Keratinocyte (primary cell): ENCODE measurements at regions not wholly inside any gene's neighbourhood (a gene's known extent, or its start where the extent isn't known, plus 50 kb on each side); places are given as distances from the start of the nearest gene placed in this dataset.

Source experiments
- DNase-seq: peaks from one replicate; pipeline ENCODE4 v3.0.0-alpha.2; 2011; ENCODE audit warnings: low read depth, missing footprints, low spot score
- FAIRE-seq: peaks from 2 replicates; lab custom pipeline; 2011; peaks lifted over from hg19 to GRCh38; lab: Jason Lieb, UNC
- H2AFZ ChIP-seq: 2 replicates; pipeline ENCODE4 v1.6.0; 2012; ENCODE audit warnings: low read length, control low read depth, inconsistent platforms; ENCODE audit not compliant: control insufficient read depth
- H3K27ac ChIP-seq: 2 replicates; pipeline ENCODE4 v1.5.1; 2011; ENCODE audit warnings: low read length; ENCODE audit not compliant: control insufficient read depth, insufficient read depth
- H3K27me3 ChIP-seq: 3 replicates; pipeline ENCODE4 v1.6.0; 2011; ENCODE audit warnings: low read length; ENCODE audit not compliant: control insufficient read depth, insufficient read depth; ENCODE audit errors: extremely low read depth
- H3K36me3 ChIP-seq, 2 experiments: 2 replicates in 1 of 2; 3 replicates in 1 of 2; pipeline ENCODE4 v1.5.1; 2011; ENCODE audit warnings: low read length in 2 of 2, mild to moderate bottlenecking in 1 of 2; ENCODE audit not compliant: control insufficient read depth in 2 of 2, insufficient read depth in 2 of 2; ENCODE audit errors: extremely low read depth in 1 of 2
- H3K4me1 ChIP-seq: 3 replicates; pipeline ENCODE4 v1.5.1; 2011; ENCODE audit warnings: low read length; ENCODE audit not compliant: control insufficient read depth, insufficient read depth; ENCODE audit errors: extremely low read depth
- H3K4me2 ChIP-seq: 3 replicates; pipeline ENCODE4 v1.6.0; 2011; ENCODE audit warnings: low read depth, low read length; ENCODE audit not compliant: control insufficient read depth, insufficient read depth; ENCODE audit errors: extremely low read depth
- H3K4me3 ChIP-seq, 3 experiments: fragments of 200-600 bp in 1 of 3; sonication (generic) in 1 of 3; 2 replicates in 2 of 3; 3 replicates in 1 of 3; pipeline ENCODE4 v1.5.1; 2011 to 2016; ENCODE audit warnings: low read length in 3 of 3, mild to moderate bottlenecking in 3 of 3, control low read depth in 2 of 3, inconsistent platforms in 1 of 3, low read depth in 1 of 3, mixed read lengths in 1 of 3, mixed run types in 1 of 3, moderate library complexity in 1 of 3; ENCODE audit not compliant: control insufficient read depth in 2 of 3, insufficient read depth in 2 of 3; ENCODE audit errors: extremely low read depth in 1 of 3
- H3K79me2 ChIP-seq: 2 replicates; pipeline ENCODE4 v1.6.0; 2012; ENCODE audit warnings: low read length; ENCODE audit not compliant: control insufficient read depth, insufficient read depth
- H3K9ac ChIP-seq: 3 replicates; pipeline ENCODE4 v1.6.0; 2011; ENCODE audit warnings: low read length; ENCODE audit not compliant: control insufficient read depth, insufficient read depth; ENCODE audit errors: extremely low read depth
- H3K9me1 ChIP-seq: 3 replicates; pipeline ENCODE4 v1.6.0; 2011; ENCODE audit warnings: low read length; ENCODE audit not compliant: control insufficient read depth, insufficient read depth; ENCODE audit errors: extremely low read depth
- H3K9me3 ChIP-seq: 2 replicates; pipeline ENCODE4 v1.5.1; 2012; ENCODE audit warnings: low read depth, low read length; ENCODE audit not compliant: control insufficient read depth
- H4K20me1 ChIP-seq: 3 replicates; pipeline ENCODE4 v1.6.0; 2011; ENCODE audit warnings: low read length; ENCODE audit not compliant: control insufficient read depth, insufficient read depth; ENCODE audit errors: extremely low read depth
- EZH2 ChIP-seq: IDR thresholded peaks from one replicate; pipeline ENCODE4 v1.6.1; 2012; ENCODE audit warnings: inconsistent platforms, mild to moderate bottlenecking, low read length, moderate library complexity
- dilution Hi-C: fragments of 300-500 bp; cut with MboI; formaldehyde crosslinking; loops from one replicate; pipeline ENCODE4 v1.7.0; 2020; ENCODE audit warnings: low sequenced_read_pairs; ENCODE audit not compliant: extremely low pct_ligation_motif_present
- TF ChIP-seq, protein P1 (sequence below), 3 experiments: IDR thresholded peaks in 1 of 3; conservative IDR thresholded peaks in 1 of 3; optimal IDR thresholded peaks in 1 of 3; 2 replicates in 2 of 3; 3 replicates in 1 of 3; pipeline versions ENCODE3 to v1.5.1; 2011; ENCODE audit warnings: low read length in 3 of 3, mild to moderate bottlenecking in 3 of 3, moderate library complexity in 2 of 3, control low read depth in 1 of 3, inconsistent platforms in 1 of 3; ENCODE audit not compliant: insufficient read depth in 2 of 3; ENCODE audit errors: extremely low read depth in 1 of 3

DNA sequence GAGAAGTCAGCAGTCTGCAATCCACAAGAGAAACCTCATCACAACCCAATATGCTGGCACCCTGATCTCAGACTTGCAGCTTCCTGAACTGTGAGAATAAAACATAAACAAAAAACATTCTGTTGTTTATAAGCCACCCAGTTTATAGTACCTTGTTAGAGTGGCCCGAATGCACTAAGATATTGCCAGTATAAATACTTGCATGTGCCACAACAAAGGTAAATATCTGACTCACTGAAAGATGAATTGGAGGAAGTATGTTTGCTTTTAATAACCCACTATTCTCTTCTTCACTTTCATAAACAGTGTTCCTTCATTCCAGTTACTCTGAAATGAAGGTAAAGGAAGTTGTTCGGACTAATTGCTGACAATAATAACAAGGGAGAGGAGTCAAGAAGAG lies 1163.4 kb upstream of the CDH6 start:
- peaks cover 2% of the 10 kb centered on the region for H3K9me3 ChIP-seq
- no peak overlapping the region for H3K27ac ChIP-seq
- no peak overlapping the region for H3K4me2 ChIP-seq
- DNase-seq (no peak), FAIRE-seq (no peak)
- H4K20me1 ChIP-seq, result no peaks in the 10 kb centered on the region
- H3K36me3 ChIP-seq, result no peaks in the 10 kb centered on the region
- no peak overlapping the region for H3K4me3 ChIP-seq
- no peaks in the 10 kb centered on the region for H3K27me3 ChIP-seq
- no peak for TF ChIP-seq EZH2
- TF ChIP-seq, protein P1, sequence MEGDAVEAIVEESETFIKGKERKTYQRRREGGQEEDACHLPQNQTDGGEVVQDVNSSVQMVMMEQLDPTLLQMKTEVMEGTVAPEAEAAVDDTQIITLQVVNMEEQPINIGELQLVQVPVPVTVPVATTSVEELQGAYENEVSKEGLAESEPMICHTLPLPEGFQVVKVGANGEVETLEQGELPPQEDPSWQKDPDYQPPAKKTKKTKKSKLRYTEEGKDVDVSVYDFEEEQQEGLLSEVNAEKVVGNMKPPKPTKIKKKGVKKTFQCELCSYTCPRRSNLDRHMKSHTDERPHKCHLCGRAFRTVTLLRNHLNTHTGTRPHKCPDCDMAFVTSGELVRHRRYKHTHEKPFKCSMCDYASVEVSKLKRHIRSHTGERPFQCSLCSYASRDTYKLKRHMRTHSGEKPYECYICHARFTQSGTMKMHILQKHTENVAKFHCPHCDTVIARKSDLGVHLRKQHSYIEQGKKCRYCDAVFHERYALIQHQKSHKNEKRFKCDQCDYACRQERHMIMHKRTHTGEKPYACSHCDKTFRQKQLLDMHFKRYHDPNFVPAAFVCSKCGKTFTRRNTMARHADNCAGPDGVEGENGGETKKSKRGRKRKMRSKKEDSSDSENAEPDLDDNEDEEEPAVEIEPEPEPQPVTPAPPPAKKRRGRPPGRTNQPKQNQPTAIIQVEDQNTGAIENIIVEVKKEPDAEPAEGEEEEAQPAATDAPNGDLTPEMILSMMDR (optimal IDR thresholded peaks at IDR 0.05 in 1 of 3, IDR thresholded peaks at IDR 0.05 in 1 of 3, conservative IDR thresholded peaks at IDR 0.05 in 1 of 3; ENCODE audit: extremely low read depth in 1 of 3, insufficient read depth in 2 of 3, low read length in 3 of 3), result no peak
- no peak overlapping the region for H3K9ac ChIP-seq
- H2AFZ ChIP-seq, result no peak overlapping the region
- H3K4me1 ChIP-seq, result no peaks in the 10 kb centered on the region
- no peaks in the 10 kb centered on the region for H3K79me2 ChIP-seq
- no peaks in the 10 kb centered on the region for H3K9me1 ChIP-seq
- dilution Hi-C loops, result no loop called here

DNA sequence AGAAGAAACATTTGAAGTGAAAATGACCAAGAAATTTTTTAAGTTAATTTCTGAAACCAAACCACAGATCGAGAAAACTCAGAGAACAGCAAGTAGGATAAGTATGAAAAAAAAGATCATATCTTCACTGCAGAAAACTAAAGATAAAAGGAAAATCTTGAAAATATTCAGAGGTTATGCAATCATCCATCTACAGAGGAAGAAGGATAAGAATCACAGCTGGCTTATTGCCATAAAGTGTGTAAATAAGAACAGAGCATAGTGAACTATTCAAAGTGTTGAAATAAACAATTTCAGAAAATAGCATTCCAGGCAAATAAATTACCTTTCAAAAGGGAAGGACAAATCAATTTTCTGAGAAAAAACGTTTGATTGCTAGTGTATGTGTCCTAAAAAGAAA lies 1191.7 kb upstream of the CDH6 start:
- Histone ChIP-seq H3K4me3 (no peak overlapping the region), H3K79me2 (no peaks in the 10 kb centered on the region), H3K4me2 (no peak overlapping the region), H3K27ac (no peak overlapping the region), H3K9me1 (no peaks in the 10 kb centered on the region), H3K9ac (no peak overlapping the region), H3K4me1 (no peaks in the 10 kb centered on the region), H3K9me3 (no peaks in the 10 kb centered on the region), H4K20me1 (no peaks in the 10 kb centered on the region), H3K36me3 (no peaks in the 10 kb centered on the region), H3K27me3 (no peaks in the 10 kb centered on the region), H2AFZ (no peak overlapping the region)
- DNase-seq, result no peak
- no peak for FAIRE-seq
- TF ChIP-seq, protein P1 (optimal IDR thresholded peaks at IDR 0.05 in 1 of 3, IDR thresholded peaks at IDR 0.05 in 1 of 3, conservative IDR thresholded peaks at IDR 0.05 in 1 of 3; ENCODE audit: extremely low read depth in 1 of 3, insufficient read depth in 2 of 3, low read length in 3 of 3), result no peak
- no peak for TF ChIP-seq EZH2
- dilution Hi-C loops, result no loop called here
